GM13977 (cell line): ENCODE measurements at regions not wholly inside any gene's neighbourhood (a gene's known extent, or its start where the extent isn't known, plus 50 kb on each side); places are given as distances from the start of the nearest gene placed in this dataset.

Experiments
- DNase-seq: peaks from one replicate; pipeline ENCODE4 v3.0.0; 2012; ENCODE audit warnings: low spot score
- CTCF ChIP-seq: IDR thresholded peaks from 2 replicates; pipeline ENCODE4 v1.5.1; 2012; ENCODE audit warnings: mild to moderate bottlenecking, control low read depth; ENCODE audit not compliant: insufficient read depth; ENCODE audit errors: extremely low read depth, missing control alignments
- in situ Hi-C: fragments of 300-500 bp; cut with MboI; formaldehyde crosslinking; loops from one replicate; pipeline ENCODE4 v1.12.0; 2022; ENCODE audit warnings: low sequenced_read_pairs, low pct_unique_long_range_greater_than_20kb, mixed read lengths, inconsistent platforms; ENCODE audit not compliant: unreplicated experiment

GRCh38 chr6:23969344-23969743 is 156.7 kb upstream of the NRSN1 start:
- DNase-seq: no peak
- no peak for TF ChIP-seq CTCF
- in situ Hi-C loops: no loop called here

- in situ Hi-C loops: no loop called here
- no peak for TF ChIP-seq CTCF
- DNase-seq: no peak
These were observed 148.3 kb upstream of the NRSN1 start for GRCh38 chr6:23977706-23978105.

- no peak for TF ChIP-seq CTCF
These were observed 145.1 kb upstream of the NRSN1 start for GRCh38 chr6:23980965-23981364.

GRCh38 chr6:23981923-23982322 is 144.1 kb upstream of the NRSN1 start:
- in situ Hi-C loops: no loop called here
- TF ChIP-seq CTCF: no peak
- DNase-seq: no peak

More at GRCh38 chr6:23980965-23981364, 145.1 kb upstream of the NRSN1 start:
- no peak for DNase-seq
- in situ Hi-C loops: no loop called here

- no peak for TF ChIP-seq CTCF
- in situ Hi-C loops: no loop called here
- no peak for DNase-seq
These were observed 142.3 kb upstream of the NRSN1 start for GRCh38 chr6:23983735-23984134.

- no peak for TF ChIP-seq CTCF
- in situ Hi-C loops: no loop called here
- no peak for DNase-seq
These were observed 141.0 kb upstream of the NRSN1 start for GRCh38 chr6:23985015-23985414.
